ENCODE measurements at regions not wholly inside any gene's neighbourhood (a gene's known extent, or its start where the extent isn't known, plus 50 kb on each side); places are given as distances from the start of the nearest gene placed in this dataset.

GRCh38 chr10:9636216-9636615 is 1381.5 kb upstream of the CELF2 start:
- no peak for DNase-seq (ENCODE audit: low spot score)
- no peak for TF ChIP-seq CTCF (IDR thresholded peaks at IDR 0.05; ENCODE audit: extremely low read depth, missing control alignments)

DNA sequence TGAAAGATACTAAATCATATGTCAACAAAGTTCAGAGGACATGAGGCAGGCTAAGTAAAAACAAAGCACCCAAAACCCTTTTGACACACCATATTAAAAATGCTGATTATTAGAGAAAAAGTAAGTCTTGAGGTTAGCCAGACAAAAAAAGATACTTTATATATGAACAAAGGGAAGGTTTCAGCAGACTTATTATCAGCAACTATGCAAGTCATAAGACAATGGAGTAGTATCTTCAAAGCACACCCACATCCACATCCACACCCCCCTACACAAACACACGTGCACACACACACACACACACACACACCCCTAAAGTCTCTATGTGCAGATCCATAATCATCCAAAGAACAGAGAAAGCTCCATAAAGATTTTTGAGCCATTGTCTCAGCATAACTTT is 1373.9 kb upstream of the CELF2 start:
- TF ChIP-seq CTCF (IDR thresholded peaks at IDR 0.05; ENCODE audit: extremely low read depth, missing control alignments): no peak
- DNase-seq (ENCODE audit: low spot score): no peak

GRCh38 chr10:9645404-9645803 is 1372.3 kb upstream of the CELF2 start:
- no peak for TF ChIP-seq CTCF (IDR thresholded peaks at IDR 0.05; ENCODE audit: extremely low read depth, missing control alignments)
- no peak for DNase-seq (ENCODE audit: low spot score)

GRCh38 chr10:9645928-9646600 is 1371.6 kb upstream of the CELF2 start:
- TF ChIP-seq CTCF (IDR thresholded peaks at IDR 0.05; ENCODE audit: extremely low read depth, missing control alignments): no peak
- no peak for DNase-seq (ENCODE audit: low spot score)

DNA sequence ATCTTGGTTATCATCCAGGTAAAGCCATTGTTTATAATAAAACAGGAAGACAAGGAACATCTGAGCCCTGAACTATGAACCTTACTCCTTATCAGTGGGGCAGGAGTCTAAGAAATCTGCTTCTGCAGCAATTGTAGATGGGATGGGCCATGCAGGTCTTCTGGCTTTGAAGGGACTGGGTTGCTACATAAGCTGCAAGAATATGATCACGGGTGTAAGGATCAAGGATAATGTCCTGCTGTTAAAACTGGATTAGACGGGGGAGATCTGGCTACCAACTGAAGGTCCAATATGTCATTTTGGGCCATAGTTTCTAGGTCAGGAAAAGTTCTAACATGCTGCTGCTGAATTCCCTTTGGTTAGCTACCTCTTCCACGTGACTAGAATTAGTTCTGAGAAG is 1363.4 kb upstream of the CELF2 start:
- no peak for TF ChIP-seq CTCF (IDR thresholded peaks at IDR 0.05; ENCODE audit: extremely low read depth, missing control alignments)
- DNase-seq (ENCODE audit: low spot score): no peak

DNA sequence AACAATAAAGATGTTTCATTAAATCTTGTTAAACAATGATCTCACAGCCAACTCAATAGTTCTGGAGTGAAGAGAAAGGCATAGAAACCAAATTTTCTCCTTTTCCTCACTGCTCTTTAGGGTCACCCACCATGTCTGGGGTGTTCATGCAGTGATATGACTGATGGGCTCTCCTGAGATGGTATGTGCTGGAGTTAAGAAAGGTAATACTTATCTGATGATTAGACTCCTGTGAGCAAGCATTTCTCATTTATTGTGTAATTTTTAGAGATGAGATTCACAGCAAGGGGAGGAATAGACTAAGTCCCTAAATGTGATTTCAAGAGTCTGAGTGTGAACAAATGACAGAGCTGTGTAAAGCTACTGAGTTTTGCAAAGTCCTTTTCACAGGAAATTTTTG is 1361.3 kb upstream of the CELF2 start:
- TF ChIP-seq CTCF (IDR thresholded peaks at IDR 0.05; ENCODE audit: extremely low read depth, missing control alignments): no peak
- DNase-seq (ENCODE audit: low spot score): no peak

DNA sequence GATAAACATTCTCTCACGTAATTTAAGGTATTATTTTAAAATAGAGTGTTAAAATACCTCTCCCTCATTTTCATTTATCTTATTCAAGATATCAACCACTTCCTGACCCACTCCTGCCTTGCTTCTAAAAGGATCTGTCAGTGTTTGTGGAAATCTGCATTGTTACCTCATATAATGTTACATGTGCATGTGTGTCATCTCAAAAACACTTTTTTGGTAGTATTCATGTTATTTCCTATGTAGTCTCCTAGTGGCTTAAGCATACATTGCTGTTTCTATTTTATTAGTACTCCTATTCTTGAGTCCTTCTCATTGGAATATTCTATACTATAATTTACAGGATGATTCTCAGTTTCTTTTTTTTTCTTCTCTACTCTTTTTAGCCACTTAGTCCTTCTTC is 1360.7 kb upstream of the CELF2 start:
- no peak for TF ChIP-seq CTCF (IDR thresholded peaks at IDR 0.05; ENCODE audit: extremely low read depth, missing control alignments)
- no peak for DNase-seq (ENCODE audit: low spot score)

Data from GM20000 (cell line).